Loucy (cell line): ENCODE measurements at regions not wholly inside any gene's neighbourhood (a gene's known extent, or its start where the extent isn't known, plus 50 kb on each side); places are given as distances from the start of the nearest gene placed in this dataset.

Source experiments
- H2AFZ ChIP-seq: fragments of 200-600 bp; sonication (generic); 2 replicates; pipeline ENCODE4 v1.6.0; 2016; ENCODE audit warnings: antibody characterized with exemption, mild to moderate bottlenecking, low read length, moderate library complexity
- H3F3A ChIP-seq: fragments of 200-600 bp; 2 replicates; pipeline ENCODE4 v1.6.0; 2016; ENCODE audit warnings: antibody characterized with exemption, low read depth, mild to moderate bottlenecking
- H3K27me3 ChIP-seq: fragments of 200-600 bp; sonication (generic); 2 replicates; pipeline ENCODE4 v1.6.1; 2014; ENCODE audit warnings: low read length, mild to moderate bottlenecking; ENCODE audit not compliant: insufficient read depth, poor library complexity, severe bottlenecking
- H3K36me3 ChIP-seq: fragments of 200-600 bp; sonication (generic); 2 replicates; pipeline ENCODE4 v1.6.1; 2016; ENCODE audit warnings: low read length; ENCODE audit not compliant: insufficient read depth
- H3K4me1 ChIP-seq: fragments of 200-600 bp; sonication (generic); 2 replicates; pipeline ENCODE4 v1.5.1; 2014; ENCODE audit warnings: low read length, mild to moderate bottlenecking; ENCODE audit not compliant: insufficient read depth, poor library complexity, severe bottlenecking
- H3K4me2 ChIP-seq: fragments of 200-600 bp; sonication (generic); 2 replicates; pipeline ENCODE4 v1.6.0; 2014; ENCODE audit warnings: antibody characterized with exemption, low read length, low read depth, mild to moderate bottlenecking; ENCODE audit not compliant: poor library complexity, severe bottlenecking
- H3K4me3 ChIP-seq: fragments of 200-600 bp; sonication (generic); 2 replicates; pipeline ENCODE4 v1.5.1; 2014; ENCODE audit warnings: low read length, mild to moderate bottlenecking, mixed read lengths; ENCODE audit not compliant: poor library complexity, severe bottlenecking
- H3K79me2 ChIP-seq: fragments of 200-600 bp; sonication (generic); 2 replicates; pipeline ENCODE4 v1.6.1; 2014; ENCODE audit warnings: low read length; ENCODE audit not compliant: insufficient read depth
- H3K9ac ChIP-seq: fragments of 200-600 bp; sonication (generic); 2 replicates; pipeline ENCODE4 v1.6.0; 2014; ENCODE audit warnings: mild to moderate bottlenecking, low read depth, low read length, moderate library complexity; ENCODE audit not compliant: poor library complexity, severe bottlenecking
- H3K9me2 ChIP-seq: fragments of 200-600 bp; sonication (generic); replicated peaks from 2 replicates; pipeline ENCODE4 v1.6.1; 2016; ENCODE audit warnings: low read depth, low read length, mixed read lengths
- H3K9me3 ChIP-seq: fragments of 200-600 bp; sonication (generic); 2 replicates; pipeline ENCODE4 v1.6.1; 2014; ENCODE audit warnings: mild to moderate bottlenecking, antibody characterized with exemption, low read length, low read depth; ENCODE audit not compliant: insufficient read depth
- H4K20me1 ChIP-seq: fragments of 200-600 bp; sonication (generic); 2 replicates; pipeline ENCODE4 v1.6.0; 2014; ENCODE audit warnings: antibody characterized with exemption, low read length, mild to moderate bottlenecking; ENCODE audit not compliant: insufficient read depth, poor library complexity, severe bottlenecking
- CTCF ChIP-seq: fragments of 200-600 bp; sonication (generic); conservative IDR thresholded peaks from 2 replicates; pipeline ENCODE4 v1.5.1; 2014; ENCODE audit warnings: mild to moderate bottlenecking, antibody characterized with exemption, low read length
- EZH2phosphoT487 ChIP-seq: fragments of 200-600 bp; IDR thresholded peaks from 2 replicates; pipeline ENCODE4 v1.6.1; 2018; ENCODE audit warnings: antibody characterized with exemption, mild to moderate bottlenecking, moderate library complexity, borderline replicate concordance

DNA sequence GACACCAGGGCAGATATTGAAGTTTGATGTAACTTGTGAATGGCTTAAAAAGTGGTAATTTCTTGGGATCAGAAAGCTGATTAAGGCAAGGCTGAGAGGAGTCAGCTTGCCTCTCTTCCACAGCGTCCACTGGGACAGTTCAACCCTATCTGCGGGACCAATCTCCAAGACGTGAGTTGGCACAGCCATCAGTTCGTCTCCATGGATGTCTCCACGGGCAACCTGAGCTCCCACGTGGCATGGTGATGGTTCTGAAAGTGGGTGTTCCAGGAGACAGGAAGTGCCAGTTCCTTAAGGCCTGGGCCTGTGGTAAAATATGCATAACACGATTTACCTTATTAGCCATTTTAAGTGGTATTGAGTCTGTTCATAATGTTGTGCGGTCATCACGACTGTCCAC is 67.9 kb upstream of the BHLHE23 start:
- H3K9me3 ChIP-seq, result peaks cover 9% of the 10 kb centered on the region; the same call in 1 of the 2 replicates
- no peaks in the 10 kb centered on the region for H3K4me1 ChIP-seq
- H3K4me2 ChIP-seq, result no peak overlapping the region
- H3K79me2 ChIP-seq, result no peaks in the 10 kb centered on the region
- H2AFZ ChIP-seq, result no peak overlapping the region
- H3K4me3 ChIP-seq, result no peak overlapping the region
- no peaks in the 10 kb centered on the region for H3K27me3 ChIP-seq
- no peaks in the 10 kb centered on the region for H3K36me3 ChIP-seq
- no peaks in the 10 kb centered on the region for H3K9me2 ChIP-seq
- no peak overlapping the region for H3K9ac ChIP-seq
- H4K20me1 ChIP-seq, result no peaks in the 10 kb centered on the region
- TF ChIP-seq CTCF (no peak), EZH2phosphoT487 (no peak)
- no peaks in the 10 kb centered on the region for H3F3A ChIP-seq

DNA sequence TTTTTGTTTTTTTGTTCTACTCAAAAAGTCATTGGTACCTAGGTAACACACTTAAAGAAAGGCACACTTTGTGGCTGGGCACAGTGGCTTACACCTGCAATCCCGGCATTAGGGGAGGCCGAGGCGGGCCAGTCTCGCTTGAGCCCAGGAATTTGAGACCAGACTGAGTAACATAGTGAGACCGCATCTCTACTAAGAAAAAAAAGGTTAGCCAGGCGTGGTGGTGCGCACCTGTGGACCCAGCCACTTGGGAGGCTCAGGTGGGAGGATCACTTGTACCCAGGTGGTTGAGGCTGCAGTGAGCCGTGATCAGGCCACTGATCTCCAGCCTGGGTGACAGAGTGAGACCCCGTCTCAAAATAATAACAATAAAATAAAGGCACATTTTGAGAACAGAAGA is 67.4 kb upstream of the BHLHE23 start:
- Histone ChIP-seq H3K9me2 (no peaks in the 10 kb centered on the region), H3K4me3 (no peak overlapping the region), H3F3A (no peaks in the 10 kb centered on the region), H3K4me2 (no peak overlapping the region), H3K9ac (no peak overlapping the region), H3K9me3 (peaks cover 9% of the 10 kb centered on the region; the same call in 1 of the 2 replicates), H4K20me1 (no peaks in the 10 kb centered on the region), H3K4me1 (no peaks in the 10 kb centered on the region), H3K79me2 (no peaks in the 10 kb centered on the region), H2AFZ (no peak overlapping the region), H3K36me3 (no peaks in the 10 kb centered on the region), H3K27me3 (no peaks in the 10 kb centered on the region)
- TF ChIP-seq EZH2phosphoT487 (no peak), CTCF (no peak)

- Histone ChIP-seq H4K20me1 (no peaks in the 10 kb centered on the region), H3K9me3 (peaks cover 8% of the 10 kb centered on the region; the same call in 1 of the 2 replicates), H3K27me3 (no peaks in the 10 kb centered on the region), H3K4me3 (no peak overlapping the region), H3K4me1 (no peaks in the 10 kb centered on the region), H3F3A (no peaks in the 10 kb centered on the region), H3K4me2 (no peak overlapping the region), H2AFZ (no peak overlapping the region), H3K9ac (no peak overlapping the region), H3K79me2 (no peaks in the 10 kb centered on the region), H3K36me3 (no peaks in the 10 kb centered on the region), H3K9me2 (no peaks in the 10 kb centered on the region)
- TF ChIP-seq EZH2phosphoT487 (no peak), CTCF (no peak)
Observed at GRCh38 chr20:63073738-63074065, 66.9 kb upstream of the BHLHE23 start.
